ENCODE measurements at regions not wholly inside any gene's neighbourhood (a gene's known extent, or its start where the extent isn't known, plus 50 kb on each side); places are given as distances from the start of the nearest gene placed in this dataset.
A peak's percentile ranks its signal among the peaks of the same experiment; 100 is the strongest.

- H3K4me1 ChIP-seq (ENCODE audit: control insufficient read depth in 3 of 3, insufficient read depth in 3 of 3, low read length in 3 of 3), result peaks cover 14 to 20% (median 17%) of the 10 kb centered on the region in 3 donors
- H3K27me3 ChIP-seq (ENCODE audit: control insufficient read depth in 3 of 3, insufficient read depth in 3 of 3, low read length in 3 of 3), result no peaks in the 10 kb centered on the region
- no peak overlapping the region for H3K4me3 ChIP-seq (ENCODE audit: low read length in 3 of 3)
- no peak overlapping the region for H3K27ac ChIP-seq (ENCODE audit: low read depth, low read length)
- no peaks in the 10 kb centered on the region for H3K9me3 ChIP-seq (ENCODE audit: control insufficient read depth in 3 of 3, low read length in 3 of 3)
- H3K36me3 ChIP-seq (ENCODE audit: control insufficient read depth in 3 of 3, insufficient read depth in 3 of 3, low read length in 3 of 3), result no peaks in the 10 kb centered on the region
- no peak overlapping the region for H3K9ac ChIP-seq (ENCODE audit: low read depth in 1 of 3, low read length in 3 of 3)
Observed at GRCh38 chr14:53473480-53473879, 320.4 kb upstream of the DDHD1 start.

GRCh38 chr14:53472306-53472705 lies 319.2 kb upstream of the DDHD1 start:
- Histone ChIP-seq H3K4me3 (ENCODE audit: low read length in 3 of 3) (no peak overlapping the region), H3K27me3 (ENCODE audit: control insufficient read depth in 3 of 3, insufficient read depth in 3 of 3, low read length in 3 of 3) (no peaks in the 10 kb centered on the region), H3K9me3 (ENCODE audit: control insufficient read depth in 3 of 3, low read length in 3 of 3) (no peaks in the 10 kb centered on the region), H3K36me3 (ENCODE audit: control insufficient read depth in 3 of 3, insufficient read depth in 3 of 3, low read length in 3 of 3) (no peaks in the 10 kb centered on the region), H3K27ac (ENCODE audit: low read depth, low read length) (no peak overlapping the region), H3K4me1 (ENCODE audit: control insufficient read depth in 3 of 3, insufficient read depth in 3 of 3, low read length in 3 of 3) (peaks cover 14 to 20% (median 17%) of the 10 kb centered on the region in 3 donors), H3K9ac (ENCODE audit: low read depth in 1 of 3, low read length in 3 of 3) (no peak overlapping the region)

- Histone ChIP-seq H3K27ac (ENCODE audit: low read depth, low read length) (no peak overlapping the region), H3K27me3 (ENCODE audit: control insufficient read depth in 3 of 3, insufficient read depth in 3 of 3, low read length in 3 of 3) (no peaks in the 10 kb centered on the region), H3K36me3 (ENCODE audit: control insufficient read depth in 3 of 3, insufficient read depth in 3 of 3, low read length in 3 of 3) (no peaks in the 10 kb centered on the region), H3K9me3 (ENCODE audit: control insufficient read depth in 3 of 3, low read length in 3 of 3) (no peaks in the 10 kb centered on the region), H3K4me3 (ENCODE audit: low read length in 3 of 3) (no peak overlapping the region), H3K9ac (ENCODE audit: low read depth in 1 of 3, low read length in 3 of 3) (no peak overlapping the region), H3K4me1 (ENCODE audit: control insufficient read depth in 3 of 3, insufficient read depth in 3 of 3, low read length in 3 of 3) (peaks cover 14 to 20% (median 17%) of the 10 kb centered on the region in 3 donors)
Observed at GRCh38 chr14:53470351-53471043, 317.4 kb upstream of the DDHD1 start.

DNA sequence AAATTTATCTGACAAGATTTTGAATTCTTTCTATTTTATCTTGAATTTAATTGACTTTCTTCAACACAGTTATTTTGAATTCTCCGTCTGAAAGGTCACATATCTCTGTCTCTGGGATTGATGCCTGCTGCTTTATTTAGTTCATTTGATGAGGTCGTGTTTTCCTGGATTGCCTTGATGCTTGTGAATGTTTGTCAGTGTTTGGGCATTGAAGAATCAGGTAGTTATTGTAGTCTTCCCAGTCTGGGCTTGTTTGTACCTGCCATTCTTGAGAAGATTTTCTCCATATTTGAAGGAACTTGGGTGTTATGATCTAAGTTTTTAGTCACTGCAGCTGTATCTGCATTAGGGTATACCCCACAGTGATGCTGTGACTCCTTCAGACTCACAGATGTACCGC lies 315.8 kb upstream of the DDHD1 start:
- Histone ChIP-seq H3K4me1 (ENCODE audit: control insufficient read depth in 3 of 3, insufficient read depth in 3 of 3, low read length in 3 of 3) (peaks cover 14 to 20% (median 17%) of the 10 kb centered on the region in 3 donors), H3K9ac (ENCODE audit: low read depth in 1 of 3, low read length in 3 of 3) (no peak overlapping the region), H3K27ac (ENCODE audit: low read depth, low read length) (no peak overlapping the region), H3K36me3 (ENCODE audit: control insufficient read depth in 3 of 3, insufficient read depth in 3 of 3, low read length in 3 of 3) (no peaks in the 10 kb centered on the region), H3K4me3 (ENCODE audit: low read length in 3 of 3) (no peak overlapping the region), H3K27me3 (ENCODE audit: control insufficient read depth in 3 of 3, insufficient read depth in 3 of 3, low read length in 3 of 3) (no peaks in the 10 kb centered on the region), H3K9me3 (ENCODE audit: control insufficient read depth in 3 of 3, low read length in 3 of 3) (no peaks in the 10 kb centered on the region)

- H3K27ac ChIP-seq (ENCODE audit: low read depth, low read length), result no peak overlapping the region
- H3K9me3 ChIP-seq (ENCODE audit: control insufficient read depth in 3 of 3, low read length in 3 of 3), result no peaks in the 10 kb centered on the region
- no peak overlapping the region for H3K4me3 ChIP-seq (ENCODE audit: low read length in 3 of 3)
- H3K9ac ChIP-seq (ENCODE audit: low read depth in 1 of 3, low read length in 3 of 3), result no peak overlapping the region
- H3K36me3 ChIP-seq (ENCODE audit: control insufficient read depth in 3 of 3, insufficient read depth in 3 of 3, low read length in 3 of 3), result no peaks in the 10 kb centered on the region
- H3K27me3 ChIP-seq (ENCODE audit: control insufficient read depth in 3 of 3, insufficient read depth in 3 of 3, low read length in 3 of 3), result no peaks in the 10 kb centered on the region
- peaks cover 4 to 6% (median 5%) of the 10 kb centered on the region in 3 donors for H3K4me1 ChIP-seq (ENCODE audit: control insufficient read depth in 3 of 3, insufficient read depth in 3 of 3, low read length in 3 of 3)
Observed at GRCh38 chr14:53464376-53464775, 311.3 kb upstream of the DDHD1 start.

GRCh38 chr14:53462931-53463778 lies 310.0 kb upstream of the DDHD1 start:
- Histone ChIP-seq H3K9ac (ENCODE audit: low read depth in 1 of 3, low read length in 3 of 3) (no peak overlapping the region), H3K4me1 (ENCODE audit: control insufficient read depth in 3 of 3, insufficient read depth in 3 of 3, low read length in 3 of 3) (peaks cover 0 to 3% (median 0%) of the 10 kb centered on the region in 3 donors), H3K27ac (ENCODE audit: low read depth, low read length) (no peak overlapping the region), H3K27me3 (ENCODE audit: control insufficient read depth in 3 of 3, insufficient read depth in 3 of 3, low read length in 3 of 3) (no peaks in the 10 kb centered on the region), H3K4me3 (ENCODE audit: low read length in 3 of 3) (no peak overlapping the region), H3K36me3 (ENCODE audit: control insufficient read depth in 3 of 3, insufficient read depth in 3 of 3, low read length in 3 of 3) (no peaks in the 10 kb centered on the region), H3K9me3 (ENCODE audit: control insufficient read depth in 3 of 3, low read length in 3 of 3) (no peaks in the 10 kb centered on the region)

DNA sequence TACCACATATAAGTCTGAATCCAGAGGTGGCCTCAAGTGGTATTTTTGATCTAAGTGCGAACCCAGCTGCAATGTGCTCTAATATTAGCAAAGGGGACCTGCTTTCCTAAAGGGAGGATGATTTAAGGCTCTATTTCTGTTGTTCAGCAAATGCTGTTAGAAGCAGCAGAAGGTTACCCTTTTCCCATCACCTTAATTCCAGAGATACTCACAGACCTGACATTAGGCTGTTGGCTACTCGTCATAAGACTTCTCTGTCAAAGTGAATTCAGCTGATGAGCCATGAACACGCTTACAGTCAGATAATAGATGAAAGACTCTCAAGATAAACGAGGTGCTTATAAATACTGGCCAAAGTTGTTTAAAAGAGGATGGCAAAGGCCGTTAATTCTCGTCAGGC lies 308.7 kb upstream of the DDHD1 start:
- H3K27me3 ChIP-seq (ENCODE audit: control insufficient read depth in 3 of 3, insufficient read depth in 3 of 3, low read length in 3 of 3), result no peaks in the 10 kb centered on the region
- no peaks in the 10 kb centered on the region for H3K9me3 ChIP-seq (ENCODE audit: control insufficient read depth in 3 of 3, low read length in 3 of 3)
- no peaks in the 10 kb centered on the region for H3K36me3 ChIP-seq (ENCODE audit: control insufficient read depth in 3 of 3, insufficient read depth in 3 of 3, low read length in 3 of 3)
- H3K9ac ChIP-seq (ENCODE audit: low read depth in 1 of 3, low read length in 3 of 3), result no peak overlapping the region
- no peak overlapping the region for H3K27ac ChIP-seq (ENCODE audit: low read depth, low read length)
- H3K4me3 ChIP-seq (ENCODE audit: low read length in 3 of 3), result no peak overlapping the region
- peaks cover 0 to 3% (median 0%) of the 10 kb centered on the region in 3 donors for H3K4me1 ChIP-seq (ENCODE audit: control insufficient read depth in 3 of 3, insufficient read depth in 3 of 3, low read length in 3 of 3)

DNA sequence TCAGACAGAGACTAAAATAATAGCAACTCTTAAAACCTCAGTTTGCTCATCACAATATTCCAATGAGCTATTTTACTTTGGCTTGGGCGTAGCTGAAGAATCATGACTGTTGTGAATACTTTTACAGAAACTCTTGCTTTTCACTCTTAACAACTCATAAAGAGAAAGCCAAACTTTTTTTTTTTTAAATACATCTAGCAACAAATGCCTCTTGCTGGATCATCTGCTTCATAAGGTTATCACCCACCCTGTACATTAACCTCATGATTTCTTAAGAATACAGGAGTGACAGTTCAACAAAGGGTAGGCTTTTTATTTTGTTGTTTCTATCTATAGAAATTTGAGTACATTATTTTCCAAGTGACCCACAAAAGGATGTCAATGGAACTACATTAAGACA lies 307.4 kb upstream of the DDHD1 start:
- Histone ChIP-seq H3K9me3 (ENCODE audit: control insufficient read depth in 3 of 3, low read length in 3 of 3) (no peaks in the 10 kb centered on the region), H3K36me3 (ENCODE audit: control insufficient read depth in 3 of 3, insufficient read depth in 3 of 3, low read length in 3 of 3) (no peaks in the 10 kb centered on the region), H3K4me3 (ENCODE audit: low read length in 3 of 3) (no peak overlapping the region), H3K4me1 (ENCODE audit: control insufficient read depth in 3 of 3, insufficient read depth in 3 of 3, low read length in 3 of 3) (peaks cover 0 to 3% (median 0%) of the 10 kb centered on the region in 3 donors), H3K27me3 (ENCODE audit: control insufficient read depth in 3 of 3, insufficient read depth in 3 of 3, low read length in 3 of 3) (no peaks in the 10 kb centered on the region), H3K27ac (ENCODE audit: low read depth, low read length) (no peak overlapping the region), H3K9ac (ENCODE audit: low read depth in 1 of 3, low read length in 3 of 3) (no peak overlapping the region)

DNA sequence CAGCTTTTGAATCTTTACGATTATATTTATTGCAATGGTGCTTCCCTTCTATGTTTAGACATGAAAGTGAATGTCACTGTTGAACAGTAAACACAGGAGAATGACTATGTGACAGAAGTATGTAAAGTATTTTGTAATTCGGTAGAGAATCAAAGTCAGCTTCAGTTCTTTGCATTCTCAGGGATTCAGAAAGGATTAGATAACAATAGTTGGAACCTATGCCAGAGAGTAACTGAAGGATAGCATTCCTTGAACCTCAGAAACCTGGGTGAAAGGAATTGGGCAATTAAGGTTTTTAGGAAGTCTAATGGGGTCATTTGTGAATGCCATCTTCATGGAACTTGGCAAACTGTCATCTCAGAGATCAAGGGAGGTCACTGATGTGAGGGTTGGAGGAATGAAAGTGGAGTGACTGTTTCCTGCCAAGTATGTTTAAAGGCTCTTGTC lies 305.3 kb upstream of the DDHD1 start:
- Histone ChIP-seq H3K9me3 (ENCODE audit: control insufficient read depth in 3 of 3, low read length in 3 of 3) (no peaks in the 10 kb centered on the region), H3K36me3 (ENCODE audit: control insufficient read depth in 3 of 3, insufficient read depth in 3 of 3, low read length in 3 of 3) (no peaks in the 10 kb centered on the region), H3K4me1 (ENCODE audit: control insufficient read depth in 3 of 3, insufficient read depth in 3 of 3, low read length in 3 of 3) (peaks cover 0 to 3% (median 0%) of the 10 kb centered on the region in 3 donors), H3K27ac (ENCODE audit: low read depth, low read length) (no peak overlapping the region), H3K9ac (ENCODE audit: low read depth in 1 of 3, low read length in 3 of 3) (no peak overlapping the region), H3K4me3 (ENCODE audit: low read length in 3 of 3) (peak overlapping the region in 1 of 3 donors; percentile 9), H3K27me3 (ENCODE audit: control insufficient read depth in 3 of 3, insufficient read depth in 3 of 3, low read length in 3 of 3) (no peaks in the 10 kb centered on the region)

DNA sequence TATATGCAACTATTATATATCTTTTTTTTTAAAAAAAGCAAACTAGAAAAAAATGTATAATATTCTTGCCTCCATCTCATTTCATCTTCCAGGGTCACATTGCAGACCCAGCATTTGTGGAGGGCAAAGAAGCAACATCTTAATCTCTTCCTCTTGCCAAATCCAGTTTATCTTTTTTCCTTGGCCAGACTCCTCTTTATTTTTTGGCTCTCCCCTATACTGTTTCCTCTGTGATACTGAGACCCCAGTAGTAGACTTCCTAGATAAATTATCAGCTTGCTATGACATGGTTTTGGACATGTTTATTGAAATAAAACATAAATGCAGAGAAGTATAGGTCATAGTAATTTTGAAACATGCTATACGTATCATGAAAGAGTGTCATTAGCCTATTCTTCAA lies 303.8 kb upstream of the DDHD1 start:
- no peaks in the 10 kb centered on the region for H3K9me3 ChIP-seq (ENCODE audit: control insufficient read depth in 3 of 3, low read length in 3 of 3)
- no peak overlapping the region for H3K27ac ChIP-seq (ENCODE audit: low read depth, low read length)
- peaks cover 0 to 3% (median 0%) of the 10 kb centered on the region in 3 donors for H3K4me1 ChIP-seq (ENCODE audit: control insufficient read depth in 3 of 3, insufficient read depth in 3 of 3, low read length in 3 of 3)
- no peaks in the 10 kb centered on the region for H3K27me3 ChIP-seq (ENCODE audit: control insufficient read depth in 3 of 3, insufficient read depth in 3 of 3, low read length in 3 of 3)
- no peaks in the 10 kb centered on the region for H3K36me3 ChIP-seq (ENCODE audit: control insufficient read depth in 3 of 3, insufficient read depth in 3 of 3, low read length in 3 of 3)
- H3K9ac ChIP-seq (ENCODE audit: low read depth in 1 of 3, low read length in 3 of 3), result no peak overlapping the region
- H3K4me3 ChIP-seq (ENCODE audit: low read length in 3 of 3), result no peak overlapping the region

Data from skeletal muscle tissue (tissue), 3 donors.